ENCODE measurements at regions not wholly inside any gene's neighbourhood (a gene's known extent, or its start where the extent isn't known, plus 50 kb on each side); places are given as distances from the start of the nearest gene placed in this dataset.
"Not testable (repeated sequence)": the region's sequence is repeated elsewhere in the genome, so short reads cannot be mapped to it uniquely, and the experiment has no call there.

GRCh38 chr1:166391279-166392066, 224.7 kb upstream of the FAM78B start:
- DNase-seq, result no peak

- DNase-seq, result no peak
Observed at GRCh38 chr1:166395729-166396128, 228.9 kb upstream of the FAM78B start.

DNA sequence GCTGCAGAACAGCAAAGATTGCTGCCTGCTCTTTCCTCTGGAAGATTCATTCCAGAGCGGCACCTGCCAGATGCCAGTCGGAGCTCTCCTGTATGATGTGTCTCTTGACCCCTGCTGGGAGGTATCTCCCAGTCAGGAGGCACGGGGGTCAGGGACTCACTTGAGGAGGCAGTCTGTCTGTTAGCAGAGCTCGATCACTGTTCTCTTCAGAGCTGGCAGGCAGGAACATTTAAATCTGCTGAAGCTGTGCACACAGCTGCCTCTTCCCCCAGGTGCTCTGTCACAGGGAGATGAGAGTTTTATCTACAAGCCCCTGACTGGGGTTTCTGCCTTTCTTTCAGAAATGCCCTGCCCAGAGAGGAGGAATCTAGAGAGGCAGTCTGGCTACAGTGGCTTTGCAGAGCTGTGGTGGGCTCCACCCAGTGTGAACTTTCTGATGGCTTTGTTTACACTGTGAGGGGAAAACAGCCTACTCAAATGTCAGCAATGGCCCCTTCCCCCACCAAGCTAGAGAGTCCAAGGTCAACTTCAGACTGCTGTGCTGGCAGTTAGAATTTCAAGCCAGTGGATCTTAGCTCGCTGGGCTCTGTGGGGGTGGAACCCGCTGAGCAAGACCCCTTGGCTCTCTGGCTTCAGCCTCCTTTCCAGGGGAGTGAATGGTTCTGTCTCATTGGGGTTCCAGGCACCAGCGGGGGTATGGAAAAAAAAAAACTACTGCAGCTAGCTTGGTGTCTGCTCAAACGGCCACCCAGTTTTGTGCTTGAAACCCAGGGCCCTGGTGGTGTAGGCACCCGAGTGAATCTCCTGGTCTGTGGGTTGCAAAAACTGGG, 242.7 kb upstream of the FAM78B start:
- not testable (repeated sequence) for DNase-seq

DNA sequence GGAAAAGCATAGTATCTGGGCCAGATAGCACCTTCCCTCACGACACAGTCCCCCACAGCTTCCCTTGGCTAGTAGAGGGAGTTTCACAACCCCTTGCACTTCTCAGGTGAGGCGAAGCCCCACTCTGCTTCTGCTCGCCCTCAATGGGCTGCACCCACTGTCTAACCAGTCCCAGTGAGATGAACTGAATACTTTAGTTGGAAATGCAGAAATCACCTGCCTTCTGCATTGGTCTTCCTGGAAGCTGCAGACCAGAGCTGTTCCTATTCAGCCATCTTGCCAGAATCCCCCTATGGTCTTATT, 243.2 kb upstream of the FAM78B start:
- no peak for DNase-seq

- not testable (repeated sequence) for DNase-seq
Observed at GRCh38 chr1:166416831-166417230, 250.0 kb upstream of the FAM78B start.

DNA sequence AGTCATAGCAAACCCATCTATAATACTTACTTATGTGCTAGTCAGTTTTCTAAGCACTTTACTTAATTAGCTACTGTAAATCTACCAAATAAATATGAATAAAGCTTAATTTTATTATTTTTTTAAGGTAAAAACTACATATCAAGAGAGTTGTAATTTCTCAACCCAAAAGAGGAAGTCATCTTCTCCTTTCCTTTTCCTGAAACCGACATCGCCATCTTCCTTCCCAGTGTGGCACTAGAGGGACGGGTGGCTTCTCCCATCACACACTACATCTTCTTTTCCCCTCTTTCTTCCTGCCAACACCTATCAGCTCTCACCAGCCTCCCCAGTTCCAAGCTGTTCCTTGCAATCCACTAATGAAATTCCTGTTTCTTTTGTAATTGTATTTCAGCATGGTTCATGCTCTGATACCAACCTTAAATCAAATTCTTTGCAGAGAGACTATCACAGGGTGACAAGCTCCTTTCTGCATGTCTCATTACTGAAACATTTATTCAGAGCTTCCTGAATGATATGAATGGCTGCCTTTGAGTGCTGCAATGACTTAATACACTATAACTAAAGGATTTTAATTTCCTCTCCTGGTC, 251.6 kb upstream of the FAM78B start:
- DNase-seq, result no peak

DNA sequence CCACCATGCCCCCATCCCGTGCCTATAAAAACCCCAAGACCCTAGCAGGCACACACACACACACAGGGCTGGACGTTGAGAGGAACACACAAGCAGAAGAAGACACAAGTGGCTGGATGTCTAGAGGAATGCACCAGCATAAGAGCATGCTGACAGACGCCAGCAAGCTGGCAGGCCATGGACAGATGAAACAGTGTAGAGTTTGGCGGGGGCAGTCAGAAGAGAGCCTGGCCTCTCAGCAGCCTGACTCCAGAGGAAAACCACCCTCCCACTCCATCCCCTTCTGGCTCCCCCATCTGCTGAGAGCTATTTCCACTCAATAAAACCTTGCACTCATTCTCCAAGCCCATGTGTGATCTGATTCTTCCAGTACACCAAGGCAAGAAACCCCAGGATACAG, 255.8 kb upstream of the FAM78B start:
- not testable (repeated sequence) for DNase-seq

GRCh38 chr1:166432655-166433054, 265.9 kb upstream of the FAM78B start:
- no peak for DNase-seq

GRCh38 chr1:166433404-166434304, 266.9 kb upstream of the FAM78B start:
- DNase-seq, result not testable (repeated sequence)

DNA sequence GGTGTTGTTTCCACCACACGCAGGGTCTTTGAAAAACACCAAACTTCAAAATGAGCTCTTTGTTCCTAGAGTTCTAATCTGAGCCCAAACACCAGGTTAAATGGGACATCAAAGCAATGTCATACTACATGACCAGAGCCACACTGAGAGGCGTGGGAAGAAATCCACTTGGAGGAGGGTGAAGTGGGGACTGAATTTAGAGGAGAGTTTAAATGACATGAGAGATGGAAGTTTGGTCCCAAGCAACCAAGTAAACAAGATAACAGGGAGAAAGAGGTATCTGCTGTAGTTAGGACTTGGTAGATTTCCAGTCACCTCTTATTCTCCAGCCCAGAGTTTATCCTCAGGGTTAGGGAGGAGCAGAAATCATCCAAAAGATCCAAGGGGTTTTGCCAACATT, 290.9 kb upstream of the FAM78B start:
- DNase-seq, result no peak

- DNase-seq, result no peak
Observed at GRCh38 chr1:166464333-166464732, 297.5 kb upstream of the FAM78B start.

DNA sequence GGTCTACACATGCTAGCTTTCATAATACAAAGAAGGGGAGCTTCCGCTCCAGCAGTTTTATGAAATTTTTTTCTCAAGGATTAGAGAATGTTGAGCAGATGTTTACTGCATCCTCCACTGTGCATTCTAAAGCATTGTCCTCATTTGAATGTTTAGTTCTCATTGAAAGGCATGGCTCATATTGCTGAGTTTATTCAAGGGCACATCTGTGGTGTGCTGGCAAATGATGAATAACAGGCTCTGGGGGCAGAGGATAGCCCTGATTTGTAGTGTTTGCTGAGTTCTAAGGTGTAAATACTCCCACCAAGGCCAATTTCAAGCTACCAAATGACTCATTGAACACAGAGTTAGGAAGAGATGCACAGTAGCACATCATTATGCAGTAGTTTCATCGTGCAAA, 303.2 kb upstream of the FAM78B start:
- no peak for DNase-seq

DNA sequence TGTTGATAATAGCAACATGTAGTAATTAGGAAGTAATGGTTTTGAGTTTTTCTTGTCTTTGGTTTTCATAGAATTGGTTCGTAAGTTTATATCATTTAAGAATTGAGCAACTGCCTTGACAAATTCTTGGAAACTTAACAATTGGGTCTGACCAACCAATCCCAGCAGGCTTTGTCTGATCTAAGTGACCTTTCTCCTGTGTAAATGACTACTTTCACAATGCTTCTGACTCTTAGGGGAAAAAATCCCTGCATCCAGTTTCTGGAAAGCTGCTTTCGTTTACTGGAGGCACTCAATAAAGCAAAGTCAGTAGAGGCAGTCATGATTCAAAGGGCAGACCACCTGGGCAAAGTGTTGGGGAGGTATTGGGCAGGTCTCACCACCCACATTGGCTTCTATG, 303.6 kb upstream of the FAM78B start:
- DNase-seq, result no peak

- no peak for DNase-seq
Observed at GRCh38 chr1:166471359-166471758, 304.6 kb upstream of the FAM78B start.

DNA sequence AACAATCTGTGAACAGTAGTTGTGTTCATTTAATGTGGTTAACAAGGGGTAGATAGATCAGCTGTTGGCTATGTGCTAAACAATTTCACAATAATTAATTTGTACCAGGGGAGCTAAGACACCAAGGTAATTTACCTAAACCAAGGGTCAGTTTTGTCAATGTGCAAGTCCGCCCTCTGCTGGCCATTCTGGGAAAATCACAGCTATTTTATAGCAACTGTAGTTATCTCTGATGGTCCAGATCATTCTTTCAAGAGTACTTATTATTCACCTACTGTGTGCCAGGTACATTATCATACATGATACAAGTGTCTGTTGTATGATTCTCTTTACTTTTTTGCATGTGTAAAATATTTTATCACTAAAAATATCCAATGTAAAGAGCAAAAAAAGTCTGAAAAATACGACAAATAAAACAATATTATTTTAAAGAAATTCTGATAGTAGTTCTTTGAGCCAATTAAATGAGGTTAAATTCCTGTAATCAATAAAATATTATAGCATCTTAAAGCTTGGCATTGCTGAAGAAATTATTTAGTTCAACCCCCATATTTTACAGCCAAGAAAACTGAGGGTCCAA, 312.3 kb upstream of the FAM78B start:
- peak in 1 of 2 donors; percentile 12 for DNase-seq

DNA sequence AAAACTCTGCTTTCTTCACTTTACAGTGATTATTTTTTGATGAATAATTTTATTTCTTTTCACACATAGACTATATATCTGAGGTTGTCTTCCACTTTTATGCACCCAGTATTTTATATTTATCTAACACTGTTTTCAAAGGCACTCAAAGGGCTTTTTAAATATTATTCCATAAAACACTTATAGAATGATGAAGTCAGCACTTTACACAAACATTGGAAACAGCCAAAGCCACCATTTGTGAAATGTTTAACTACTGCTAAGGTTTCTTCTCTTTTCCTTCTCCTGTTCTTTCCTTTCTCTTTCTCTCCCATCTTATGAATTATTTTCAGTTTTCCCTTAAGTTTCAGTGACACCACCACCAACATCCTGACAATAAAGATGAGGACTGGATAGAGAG, 317.7 kb upstream of the FAM78B start:
- DNase-seq, result no peak

- DNase-seq, result no peak
Observed at GRCh38 chr1:166484871-166485270, 318.1 kb upstream of the FAM78B start.

GRCh38 chr1:166485620-166486019, 318.8 kb upstream of the FAM78B start:
- no peak for DNase-seq

DNA sequence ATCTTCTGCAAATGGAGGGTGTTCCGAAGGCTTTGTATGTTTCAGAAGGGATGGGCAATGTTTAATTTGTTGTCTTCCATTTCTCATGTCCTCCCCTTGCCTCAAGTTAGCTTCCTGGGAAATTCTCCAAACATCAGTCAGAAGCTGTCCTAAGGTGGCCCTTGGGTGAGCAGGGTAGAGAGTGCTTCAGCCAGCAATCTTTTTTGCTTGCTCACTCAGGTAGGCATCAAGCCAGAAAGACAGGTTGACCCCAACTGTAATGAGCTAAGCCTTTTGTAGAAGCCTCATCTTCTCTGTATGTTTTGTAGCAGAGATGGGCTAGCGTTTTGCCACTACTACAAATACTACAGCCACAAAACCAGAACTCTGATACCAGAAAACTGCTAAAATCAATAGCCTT, 321.5 kb upstream of the FAM78B start:
- DNase-seq, result no peak

GRCh38 chr1:166489356-166489669, 322.5 kb upstream of the FAM78B start:
- no peak for DNase-seq

DNA sequence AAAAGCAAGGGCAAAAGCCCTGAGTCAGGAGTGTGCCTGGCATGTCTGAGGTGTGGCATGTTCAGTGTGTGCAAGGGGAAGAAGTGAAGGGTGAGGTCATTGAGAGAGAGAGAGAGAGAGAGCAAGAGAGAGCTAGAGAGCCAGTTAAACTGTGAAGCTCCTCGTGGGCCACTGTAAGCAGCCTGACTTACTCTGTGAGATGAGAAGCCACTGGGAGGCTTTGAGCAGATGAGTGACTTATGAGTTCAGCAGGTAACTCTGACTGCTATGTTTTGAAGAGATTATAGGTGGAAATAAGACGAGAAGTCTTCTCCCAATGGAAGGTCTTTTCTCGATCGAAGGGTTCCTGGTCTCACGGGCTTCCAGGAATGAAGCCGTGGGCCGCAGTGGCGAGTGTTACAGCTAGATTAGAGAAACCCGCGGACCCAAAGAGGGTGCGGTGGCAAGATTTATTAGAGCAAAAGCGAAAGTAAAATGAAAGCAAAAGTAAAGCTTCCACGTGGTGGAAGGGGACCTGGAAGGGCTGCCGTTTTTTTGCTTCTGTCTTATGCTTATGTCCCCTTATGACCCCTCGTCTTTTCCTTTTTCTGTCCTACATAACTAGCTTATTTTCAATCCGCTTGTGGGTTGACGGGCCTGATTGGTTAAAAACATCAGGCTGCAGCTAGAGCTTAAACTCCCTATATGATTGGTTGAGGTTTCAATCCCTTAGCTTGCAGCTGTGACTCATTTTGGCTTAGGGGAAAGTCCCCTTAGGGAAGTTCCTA, 323.1 kb upstream of the FAM78B start:
- no peak for DNase-seq
